ENCODE measurements at regions not wholly inside any gene's neighbourhood (a gene's known extent, or its start where the extent isn't known, plus 50 kb on each side); places are given as distances from the start of the nearest gene placed in this dataset.

GRCh38 chr4:77367638-77368037 is 210.6 kb downstream of the CCNG2 start (continued):
- TF ChIP-seq BHLHE40 (IDR thresholded peaks at IDR 0.05; ENCODE audit: borderline replicate concordance in 1 of 2, low read depth in 2 of 2, low read length in 1 of 2) (no peak), NR2F1 (conservative IDR thresholded peaks at IDR 0.05) (no peak), ZBTB33 (IDR thresholded peaks at IDR 0.05) (no peak), CUX1 (IDR thresholded peaks at IDR 0.05; ENCODE audit: insufficient replicate concordance, low read depth, low read length) (no peak), BCL3 (IDR thresholded peaks at IDR 0.05; ENCODE audit: borderline replicate concordance, insufficient read depth, low read depth, low read length, poor library complexity, severe bottlenecking) (no peak)

Data from GM12878 (cell line).